Type B pancreatic cell (in vitro differentiated cells): ENCODE measurements at regions not wholly inside any gene's neighbourhood (a gene's known extent, or its start where the extent isn't known, plus 50 kb on each side); places are given as distances from the start of the nearest gene placed in this dataset.

ENCODE experiments used
- DNase-seq: peaks from one replicate; pipeline ENCODE4 v3.0.0; 2021; ENCODE audit warnings: mixed read lengths; ENCODE audit not compliant: unreplicated experiment; ENCODE audit errors: extremely low spot score
- H3K27ac Mint-ChIP-seq: 2 replicates; pipeline ENCODE4 v1.8.0; 2021; ENCODE audit warnings: mild to moderate bottlenecking, mixed read lengths
- H3K27me3 Mint-ChIP-seq: 2 replicates; pipeline ENCODE4 v1.8.0; 2021; ENCODE audit warnings: mixed read lengths
- H3K36me3 Mint-ChIP-seq: 2 replicates; pipeline ENCODE4 v1.8.0; 2021; ENCODE audit warnings: mixed read lengths
- H3K4me1 Mint-ChIP-seq: one replicate; pipeline ENCODE4 v1.8.0; 2021; ENCODE audit warnings: mixed read lengths; ENCODE audit not compliant: unreplicated experiment
- H3K4me3 Mint-ChIP-seq: 2 replicates; pipeline ENCODE4 v1.8.0; 2021; ENCODE audit warnings: mild to moderate bottlenecking, mixed read lengths
- H3K9me3 Mint-ChIP-seq: 2 replicates; pipeline ENCODE4 v1.8.0; 2021; ENCODE audit warnings: mixed read lengths
- TF ChIP-seq, protein P1 (sequence below): fragments of 200-600 bp; sonication (generic); conservative IDR thresholded peaks from 2 replicates; pipeline ENCODE4 v1.5.0; 2021; ENCODE audit warnings: antibody characterized with exemption, mild to moderate bottlenecking

DNA sequence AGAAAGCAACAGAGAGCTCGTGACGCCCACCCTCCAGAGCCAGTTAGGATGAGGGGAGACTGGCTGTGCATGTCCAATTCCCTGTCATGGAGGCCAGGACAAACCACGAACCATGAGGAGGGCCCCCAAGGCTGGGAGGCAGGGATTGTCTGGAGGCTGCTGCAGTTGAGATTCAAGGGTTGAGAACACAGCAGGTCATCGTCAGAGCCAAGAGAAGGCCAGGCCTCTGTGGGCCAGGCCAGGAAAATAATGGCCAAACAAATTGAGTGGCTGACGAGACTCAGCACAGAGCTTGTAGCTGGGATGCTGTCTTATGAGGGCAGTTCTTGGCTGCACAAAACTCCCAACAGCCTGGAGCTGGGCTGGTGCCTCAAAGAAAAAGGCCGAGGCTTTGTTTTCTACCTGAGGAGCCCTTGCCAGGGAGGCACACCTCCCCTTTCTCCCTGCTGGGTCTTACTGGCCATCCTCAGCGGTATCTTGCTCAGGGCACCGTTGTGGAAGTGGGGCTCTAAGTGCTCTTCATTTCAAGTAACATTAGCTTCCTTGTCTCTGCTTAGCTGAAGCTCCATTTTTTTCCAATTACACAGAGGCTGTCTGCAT, 665.9 kb downstream of the BCL11B start:
- TF ChIP-seq, protein P1, sequence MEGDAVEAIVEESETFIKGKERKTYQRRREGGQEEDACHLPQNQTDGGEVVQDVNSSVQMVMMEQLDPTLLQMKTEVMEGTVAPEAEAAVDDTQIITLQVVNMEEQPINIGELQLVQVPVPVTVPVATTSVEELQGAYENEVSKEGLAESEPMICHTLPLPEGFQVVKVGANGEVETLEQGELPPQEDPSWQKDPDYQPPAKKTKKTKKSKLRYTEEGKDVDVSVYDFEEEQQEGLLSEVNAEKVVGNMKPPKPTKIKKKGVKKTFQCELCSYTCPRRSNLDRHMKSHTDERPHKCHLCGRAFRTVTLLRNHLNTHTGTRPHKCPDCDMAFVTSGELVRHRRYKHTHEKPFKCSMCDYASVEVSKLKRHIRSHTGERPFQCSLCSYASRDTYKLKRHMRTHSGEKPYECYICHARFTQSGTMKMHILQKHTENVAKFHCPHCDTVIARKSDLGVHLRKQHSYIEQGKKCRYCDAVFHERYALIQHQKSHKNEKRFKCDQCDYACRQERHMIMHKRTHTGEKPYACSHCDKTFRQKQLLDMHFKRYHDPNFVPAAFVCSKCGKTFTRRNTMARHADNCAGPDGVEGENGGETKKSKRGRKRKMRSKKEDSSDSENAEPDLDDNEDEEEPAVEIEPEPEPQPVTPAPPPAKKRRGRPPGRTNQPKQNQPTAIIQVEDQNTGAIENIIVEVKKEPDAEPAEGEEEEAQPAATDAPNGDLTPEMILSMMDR: no peak
- peaks cover 9% of the 10 kb centered on the region for H3K27me3 Mint-ChIP-seq
- H3K4me1 Mint-ChIP-seq: no peaks in the 10 kb centered on the region
- H3K9me3 Mint-ChIP-seq: no peaks in the 10 kb centered on the region
- H3K27ac Mint-ChIP-seq: no peak overlapping the region
- H3K4me3 Mint-ChIP-seq: no peak overlapping the region
- DNase-seq: no peak
- H3K36me3 Mint-ChIP-seq: no peaks in the 10 kb centered on the region

DNA sequence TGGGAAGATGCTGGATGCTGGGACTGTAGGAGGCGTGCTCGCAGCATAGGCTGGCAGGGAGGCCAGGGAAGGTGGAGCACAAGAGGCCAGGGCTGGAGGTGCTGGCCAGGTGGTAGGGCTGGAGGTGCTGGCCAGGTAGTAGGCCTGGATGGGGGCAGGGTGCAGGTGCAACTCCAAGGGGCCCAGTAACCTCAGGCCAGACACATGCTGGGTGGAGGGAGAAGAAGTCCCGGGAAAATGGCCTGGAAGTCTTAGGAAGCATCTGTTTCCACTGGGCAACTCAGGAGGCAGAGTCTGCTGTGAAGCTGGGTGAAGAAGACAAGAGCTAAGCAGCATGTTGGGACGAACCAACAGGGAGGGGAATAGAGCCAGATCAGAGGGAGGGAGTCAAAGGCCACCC, 665.2 kb downstream of the BCL11B start:
- Mint-ChIP-seq H3K27me3 (peaks cover 11% of the 10 kb centered on the region), H3K27ac (no peak overlapping the region), H3K36me3 (no peaks in the 10 kb centered on the region), H3K4me3 (no peak overlapping the region), H3K9me3 (no peaks in the 10 kb centered on the region), H3K4me1 (no peaks in the 10 kb centered on the region)
- TF ChIP-seq, protein P1: no peak
- DNase-seq: no peak

DNA sequence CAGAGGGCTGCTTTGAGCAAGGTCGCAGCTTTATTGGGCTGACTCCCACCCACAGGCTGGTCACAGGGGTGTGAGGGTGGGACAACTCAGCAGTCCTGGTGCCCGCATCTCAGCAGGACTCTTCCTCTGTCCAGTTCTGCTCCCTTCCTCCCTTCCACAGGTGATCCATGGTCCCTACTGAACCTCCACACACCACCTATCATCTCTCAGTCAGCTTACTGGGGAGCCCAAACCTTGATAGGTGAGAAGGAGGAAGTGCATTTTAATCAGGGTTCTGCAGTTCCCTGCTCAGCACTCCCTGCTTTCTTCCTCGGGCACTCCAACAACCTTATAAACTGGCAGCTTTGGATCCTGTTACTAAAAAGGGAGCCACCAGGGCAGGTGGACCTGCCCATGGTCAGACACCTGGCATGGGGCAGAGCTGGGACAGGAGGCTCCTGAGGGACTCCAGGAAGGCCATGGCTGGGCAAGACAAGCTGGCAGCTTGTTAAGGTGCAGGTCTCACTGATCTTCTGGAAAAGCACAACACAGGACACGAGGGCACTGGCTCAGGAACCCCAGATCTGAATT, 664.6 kb downstream of the BCL11B start:
- no peak for DNase-seq
- H3K27me3 Mint-ChIP-seq: peaks cover 8% of the 10 kb centered on the region
- no peak overlapping the region for H3K27ac Mint-ChIP-seq
- no peaks in the 10 kb centered on the region for H3K36me3 Mint-ChIP-seq
- no peak overlapping the region for H3K4me3 Mint-ChIP-seq
- H3K4me1 Mint-ChIP-seq: no peaks in the 10 kb centered on the region
- TF ChIP-seq, protein P1: no peak
- H3K9me3 Mint-ChIP-seq: no peaks in the 10 kb centered on the region

DNA sequence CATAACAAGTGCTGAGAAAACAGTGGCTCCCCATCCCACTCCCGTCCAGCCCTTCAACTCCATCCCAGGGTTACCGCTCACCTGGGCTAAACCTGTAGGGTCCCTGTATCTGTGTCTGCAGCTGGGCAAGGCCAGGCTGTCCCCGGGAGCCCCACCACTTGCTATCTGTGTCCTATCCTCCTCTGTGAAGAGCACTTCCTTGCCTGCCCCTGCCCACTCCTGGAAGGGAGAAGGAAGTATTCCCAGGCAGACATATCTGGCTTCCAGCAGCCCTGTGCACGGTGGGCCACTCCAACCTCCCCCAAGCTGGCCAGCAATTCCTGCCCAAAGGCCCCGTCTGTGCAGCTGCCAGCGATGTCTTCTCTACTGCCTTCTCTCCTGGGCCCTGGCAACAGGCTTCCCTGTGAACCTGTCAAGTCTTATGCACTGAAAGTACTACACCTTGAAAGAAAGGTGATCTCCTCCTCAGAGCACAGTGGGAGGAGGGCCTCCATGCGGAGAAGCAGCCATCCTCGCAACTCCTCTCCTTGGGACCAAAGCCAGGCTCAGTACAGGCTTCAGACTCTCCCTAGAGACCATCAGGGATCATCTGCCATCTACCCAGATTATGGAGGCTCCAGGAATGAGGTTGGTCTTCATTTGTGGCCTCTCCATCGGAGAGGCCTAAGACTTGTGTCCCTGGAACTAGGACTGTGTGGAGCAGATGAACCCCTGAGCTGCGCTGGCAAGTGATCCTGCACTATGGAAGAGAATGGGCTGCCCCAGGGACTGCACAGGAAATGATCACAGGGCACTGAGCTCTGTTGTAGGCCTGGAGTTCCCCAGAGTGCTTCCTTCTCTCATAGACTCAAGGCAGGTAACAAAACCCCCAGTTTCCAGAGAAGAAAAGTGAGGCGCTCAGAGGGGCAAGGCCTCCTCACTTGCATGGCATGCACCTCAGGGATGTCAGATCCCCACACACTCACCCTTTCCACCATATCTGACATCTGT, 663.6 kb downstream of the BCL11B start:
- Mint-ChIP-seq H3K4me1 (no peaks in the 10 kb centered on the region), H3K4me3 (no peak overlapping the region), H3K36me3 (no peaks in the 10 kb centered on the region), H3K9me3 (no peaks in the 10 kb centered on the region), H3K27ac (no peak overlapping the region), H3K27me3 (peaks cover 8% of the 10 kb centered on the region)
- no peak for DNase-seq
- TF ChIP-seq, protein P1: no peak

DNA sequence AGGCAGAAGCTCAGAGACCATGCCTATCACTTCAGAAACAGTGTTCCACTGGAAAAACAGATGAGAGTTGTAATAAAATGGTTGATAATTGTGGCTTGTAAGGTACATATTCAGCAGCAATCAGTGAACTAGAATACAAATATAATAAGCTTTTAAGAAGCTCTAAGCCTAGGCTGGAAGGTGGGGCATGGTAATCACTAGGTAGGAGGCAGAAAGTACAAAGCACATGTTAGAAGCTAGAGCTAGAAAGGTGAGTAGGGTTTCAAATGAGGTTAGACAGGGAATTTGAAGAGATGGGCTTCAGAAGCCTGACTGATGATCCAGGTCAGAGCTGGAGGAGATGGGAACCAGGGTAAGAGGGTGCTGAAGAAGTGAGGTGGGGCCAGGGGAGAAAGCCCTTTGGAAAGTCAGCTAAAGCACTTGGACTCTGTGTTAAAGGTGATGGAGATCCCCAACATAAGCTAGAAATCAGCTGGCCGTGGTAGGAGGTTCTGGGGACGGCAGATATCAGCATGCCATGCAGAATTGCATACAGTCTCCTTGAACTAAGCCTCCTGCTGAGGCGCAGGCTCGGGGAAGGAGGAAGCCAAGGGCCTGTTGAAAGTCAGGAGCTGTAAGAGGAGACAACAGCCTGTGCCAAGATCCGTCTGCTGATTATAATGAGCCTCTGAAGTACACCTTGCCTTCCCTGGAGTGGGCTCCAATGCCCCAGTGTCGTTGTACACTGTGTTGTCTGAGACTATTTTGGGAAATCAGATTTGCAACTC, 659.4 kb downstream of the BCL11B start:
- no peak overlapping the region for H3K27ac Mint-ChIP-seq
- TF ChIP-seq, protein P1: no peak
- H3K9me3 Mint-ChIP-seq: peaks cover 5% of the 10 kb centered on the region
- H3K36me3 Mint-ChIP-seq: no peaks in the 10 kb centered on the region
- DNase-seq: peak; percentile 50
- H3K4me1 Mint-ChIP-seq: no peaks in the 10 kb centered on the region
- H3K4me3 Mint-ChIP-seq: no peak overlapping the region
- peaks cover 3% of the 10 kb centered on the region for H3K27me3 Mint-ChIP-seq
